ENCODE measurements at regions not wholly inside any gene's neighbourhood (a gene's known extent, or its start where the extent isn't known, plus 50 kb on each side); places are given as distances from the start of the nearest gene placed in this dataset.

DNA sequence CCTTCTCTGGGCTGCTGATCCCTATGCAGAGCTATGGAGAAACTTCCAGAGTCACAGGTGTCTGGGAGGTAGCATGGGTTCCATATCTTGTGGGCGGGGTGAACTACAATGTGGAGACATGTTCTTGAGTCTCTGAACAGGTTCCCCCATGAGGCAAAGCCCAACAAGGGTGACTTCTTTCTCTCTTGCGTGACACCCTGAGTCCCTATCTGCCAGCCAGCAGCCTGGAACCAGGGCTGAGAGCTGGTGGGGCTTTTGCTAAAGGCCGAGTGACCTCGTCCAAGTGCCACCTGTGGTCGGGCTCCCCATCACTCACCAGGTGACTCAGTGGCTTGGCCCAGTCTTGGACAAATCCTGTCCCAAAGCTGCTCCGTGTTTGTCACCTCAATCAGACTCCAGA lies 88.0 kb upstream of the ZNF536 start:
- TF ChIP-seq, protein P1, sequence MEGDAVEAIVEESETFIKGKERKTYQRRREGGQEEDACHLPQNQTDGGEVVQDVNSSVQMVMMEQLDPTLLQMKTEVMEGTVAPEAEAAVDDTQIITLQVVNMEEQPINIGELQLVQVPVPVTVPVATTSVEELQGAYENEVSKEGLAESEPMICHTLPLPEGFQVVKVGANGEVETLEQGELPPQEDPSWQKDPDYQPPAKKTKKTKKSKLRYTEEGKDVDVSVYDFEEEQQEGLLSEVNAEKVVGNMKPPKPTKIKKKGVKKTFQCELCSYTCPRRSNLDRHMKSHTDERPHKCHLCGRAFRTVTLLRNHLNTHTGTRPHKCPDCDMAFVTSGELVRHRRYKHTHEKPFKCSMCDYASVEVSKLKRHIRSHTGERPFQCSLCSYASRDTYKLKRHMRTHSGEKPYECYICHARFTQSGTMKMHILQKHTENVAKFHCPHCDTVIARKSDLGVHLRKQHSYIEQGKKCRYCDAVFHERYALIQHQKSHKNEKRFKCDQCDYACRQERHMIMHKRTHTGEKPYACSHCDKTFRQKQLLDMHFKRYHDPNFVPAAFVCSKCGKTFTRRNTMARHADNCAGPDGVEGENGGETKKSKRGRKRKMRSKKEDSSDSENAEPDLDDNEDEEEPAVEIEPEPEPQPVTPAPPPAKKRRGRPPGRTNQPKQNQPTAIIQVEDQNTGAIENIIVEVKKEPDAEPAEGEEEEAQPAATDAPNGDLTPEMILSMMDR (IDR thresholded peaks at IDR 0.05): no peak
- Histone ChIP-seq H3K4me3 (no peak overlapping the region), H3K27ac (no peak overlapping the region), H3K4me1 (no peaks in the 10 kb centered on the region), H3K27me3 (peaks cover 0 to 23% of the 10 kb centered on the region in 2 donors), H3K36me3 (no peaks in the 10 kb centered on the region), H3K9me3 (no peaks in the 10 kb centered on the region)
- DNase-seq: no peak
- intact Hi-C loops (cut with DNase I): no loop called here
- ATAC-seq: no peak

DNA sequence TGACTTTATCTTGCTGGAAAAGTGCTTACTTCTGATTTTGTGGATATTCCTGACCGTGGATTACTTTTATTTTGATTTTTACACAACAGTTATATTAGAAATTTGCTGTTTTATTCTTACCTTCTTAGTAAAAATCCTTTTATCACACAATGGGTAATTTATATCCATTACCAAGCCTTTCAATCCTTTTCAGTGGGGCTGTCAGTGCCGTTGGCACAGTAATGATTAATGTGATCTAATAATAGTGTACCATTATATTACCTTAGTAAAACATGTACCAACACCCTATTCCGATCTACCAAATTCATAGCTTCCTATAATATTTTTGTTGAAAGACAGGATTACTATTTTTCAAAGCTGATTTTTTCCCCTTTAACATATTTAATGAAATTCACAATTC lies 87.3 kb upstream of the ZNF536 start:
- intact Hi-C loops (cut with DNase I): no loop called here
- no peaks in the 10 kb centered on the region for H3K9me3 ChIP-seq
- DNase-seq (no peak), ATAC-seq (no peak)
- no peaks in the 10 kb centered on the region for H3K4me1 ChIP-seq
- H3K27me3 ChIP-seq: peaks cover 0 to 23% of the 10 kb centered on the region in 2 donors
- TF ChIP-seq, protein P1 (IDR thresholded peaks at IDR 0.05): no peak
- H3K27ac ChIP-seq: no peak overlapping the region
- no peaks in the 10 kb centered on the region for H3K36me3 ChIP-seq
- no peak overlapping the region for H3K4me3 ChIP-seq

GRCh38 chr19:30286378-30286777 lies 85.8 kb upstream of the ZNF536 start:
- intact Hi-C loops (cut with DNase I): no loop called here

DNA sequence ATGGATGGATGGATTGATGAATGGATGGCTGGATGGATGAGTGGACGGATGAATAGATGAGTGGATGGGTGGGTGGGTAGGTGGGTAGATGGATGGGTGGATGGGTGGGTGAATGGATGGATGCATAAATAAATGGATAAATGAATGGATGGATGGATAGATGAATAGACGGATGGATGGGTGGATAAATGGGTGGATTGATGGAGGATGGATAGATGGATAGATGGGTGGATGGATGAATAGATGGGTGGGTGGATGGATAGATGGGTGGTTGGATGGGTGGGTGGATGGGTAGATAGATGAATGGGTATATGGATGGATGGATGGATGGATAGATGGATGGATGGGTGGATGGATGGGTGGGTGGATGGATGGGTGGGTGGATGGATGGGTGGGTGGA lies 84.9 kb upstream of the ZNF536 start:
- Histone ChIP-seq H3K27ac (no peak overlapping the region), H3K4me3 (no peak overlapping the region), H3K4me1 (no peaks in the 10 kb centered on the region), H3K36me3 (no peaks in the 10 kb centered on the region), H3K27me3 (peaks cover 0 to 4% of the 10 kb centered on the region in 2 donors), H3K9me3 (no peaks in the 10 kb centered on the region)
- no peak for ATAC-seq
- intact Hi-C loops (cut with DNase I): no loop called here
- DNase-seq: no peak
- TF ChIP-seq, protein P1 (IDR thresholded peaks at IDR 0.05): no peak

More at GRCh38 chr19:30286378-30286777, 85.8 kb upstream of the ZNF536 start:
- no peak overlapping the region for H3K4me3 ChIP-seq
- H3K36me3 ChIP-seq: no peaks in the 10 kb centered on the region
- TF ChIP-seq, protein P1 (IDR thresholded peaks at IDR 0.05): no peak
- no peaks in the 10 kb centered on the region for H3K4me1 ChIP-seq
- ATAC-seq (no peak), DNase-seq (no peak)
- no peaks in the 10 kb centered on the region for H3K9me3 ChIP-seq
- no peak overlapping the region for H3K27ac ChIP-seq
- H3K27me3 ChIP-seq: peaks cover 0 to 11% of the 10 kb centered on the region in 2 donors

DNA sequence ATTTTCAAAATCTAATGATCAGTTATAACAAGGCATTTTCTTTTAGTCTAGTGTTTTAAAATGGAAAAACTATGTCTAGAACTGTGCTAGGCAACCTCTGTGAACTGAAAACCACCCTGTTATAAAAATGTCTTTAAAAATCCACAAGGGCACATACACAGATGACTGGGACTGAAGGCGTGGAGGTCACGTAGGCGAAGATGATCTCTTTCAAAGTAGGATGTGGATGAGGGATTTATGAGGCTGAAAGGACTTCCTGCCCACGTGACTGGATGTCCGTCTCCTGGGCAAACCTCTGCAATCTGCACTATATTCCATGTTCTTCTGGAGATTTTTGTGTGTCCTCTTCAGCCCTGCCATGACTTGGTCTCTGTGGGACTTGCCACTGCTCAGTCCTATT lies 84.2 kb upstream of the ZNF536 start:
- DNase-seq (no peak), ATAC-seq (no peak)
- Histone ChIP-seq H3K9me3 (no peaks in the 10 kb centered on the region), H3K27ac (no peak overlapping the region), H3K4me1 (no peaks in the 10 kb centered on the region), H3K4me3 (no peak overlapping the region), H3K36me3 (no peaks in the 10 kb centered on the region), H3K27me3 (peaks cover 0 to 3% of the 10 kb centered on the region in 2 donors)
- TF ChIP-seq, protein P1 (IDR thresholded peaks at IDR 0.05): no peak
- intact Hi-C loops (cut with DNase I): no loop called here
